ENCODE measurements at regions not wholly inside any gene's neighbourhood (a gene's known extent, or its start where the extent isn't known, plus 50 kb on each side); places are given as distances from the start of the nearest gene placed in this dataset.
A peak's percentile ranks its signal among the peaks of the same experiment; 100 is the strongest.

- H3K4me3 ChIP-seq, result no peak overlapping the region
- peak overlapping the region; percentile 23 for H3K27ac ChIP-seq
- H2AFZ ChIP-seq, result no peak overlapping the region
- WGBS (ENCODE audit: low lambda C conversion rate, missing lambda C conversion rate), result 36% methylated on average over 2 of the region's 2 CpGs
- H4K20me1 ChIP-seq (ENCODE audit: insufficient read depth, poor library complexity, severe bottlenecking), result no peaks in the 10 kb centered on the region
- TF ChIP-seq EZH2phosphoT487 (IDR thresholded peaks at IDR 0.05; ENCODE audit: low read depth, severe bottlenecking, unreplicated experiment) (no peak), EZH2 (IDR thresholded peaks at IDR 0.05; ENCODE audit: borderline replicate concordance) (no peak), CTCF (IDR thresholded peaks at IDR 0.05; ENCODE audit: poor library complexity) (no peak)
- H3K79me2 ChIP-seq, result no peaks in the 10 kb centered on the region
- no peaks in the 10 kb centered on the region for H3K9me2 ChIP-seq (replicated peaks; ENCODE audit: insufficient read depth)
- no peaks in the 10 kb centered on the region for H3K27me3 ChIP-seq
- peaks cover 6% of the 10 kb centered on the region for H3K4me1 ChIP-seq (ENCODE audit: insufficient read depth)
- H3K36me3 ChIP-seq (replicated peaks; ENCODE audit: insufficient read depth, low read depth), result no peaks in the 10 kb centered on the region
- H3K9me3 ChIP-seq (ENCODE audit: low read depth), result no peaks in the 10 kb centered on the region
- peak; percentile 31 for DNase-seq (ENCODE audit: low spot score)
- peak overlapping the region; percentile 51 for H3K4me2 ChIP-seq
Observed at GRCh38 chr4:147050356-147050765, 104.7 kb upstream of the TTC29 start.

- 70% methylated on average over 2 of the region's 2 CpGs for WGBS (ENCODE audit: low lambda C conversion rate, missing lambda C conversion rate)
- Histone ChIP-seq H3K36me3 (replicated peaks; ENCODE audit: insufficient read depth, low read depth) (no peaks in the 10 kb centered on the region), H3K9me3 (ENCODE audit: low read depth) (no peaks in the 10 kb centered on the region), H3K9me2 (replicated peaks; ENCODE audit: insufficient read depth) (no peaks in the 10 kb centered on the region), H3K4me3 (no peak overlapping the region), H3K79me2 (no peaks in the 10 kb centered on the region), H2AFZ (no peak overlapping the region), H4K20me1 (ENCODE audit: insufficient read depth, poor library complexity, severe bottlenecking) (no peaks in the 10 kb centered on the region), H3K27me3 (no peaks in the 10 kb centered on the region), H3K27ac (no peak overlapping the region), H3K4me1 (ENCODE audit: insufficient read depth) (peaks cover 6% of the 10 kb centered on the region), H3K4me2 (no peak overlapping the region)
- TF ChIP-seq EZH2 (IDR thresholded peaks at IDR 0.05; ENCODE audit: borderline replicate concordance) (no peak), CTCF (IDR thresholded peaks at IDR 0.05; ENCODE audit: poor library complexity) (no peak), EZH2phosphoT487 (IDR thresholded peaks at IDR 0.05; ENCODE audit: low read depth, severe bottlenecking, unreplicated experiment) (no peak)
- DNase-seq (ENCODE audit: low spot score), result no peak
Observed at GRCh38 chr4:147052361-147052760, 106.7 kb upstream of the TTC29 start.

- no peaks in the 10 kb centered on the region for H3K27me3 ChIP-seq
- no peaks in the 10 kb centered on the region for H3K36me3 ChIP-seq (replicated peaks; ENCODE audit: insufficient read depth, low read depth)
- H4K20me1 ChIP-seq (ENCODE audit: insufficient read depth, poor library complexity, severe bottlenecking), result no peaks in the 10 kb centered on the region
- no peak overlapping the region for H2AFZ ChIP-seq
- no peaks in the 10 kb centered on the region for H3K79me2 ChIP-seq
- WGBS (ENCODE audit: low lambda C conversion rate, missing lambda C conversion rate), result 59% methylated on average over 2 of the region's 2 CpGs
- no peak for DNase-seq (ENCODE audit: low spot score)
- TF ChIP-seq CTCF (IDR thresholded peaks at IDR 0.05; ENCODE audit: poor library complexity) (no peak), EZH2phosphoT487 (IDR thresholded peaks at IDR 0.05; ENCODE audit: low read depth, severe bottlenecking, unreplicated experiment) (no peak), EZH2 (IDR thresholded peaks at IDR 0.05; ENCODE audit: borderline replicate concordance) (no peak)
- no peaks in the 10 kb centered on the region for H3K9me3 ChIP-seq (ENCODE audit: low read depth)
- H3K4me3 ChIP-seq, result no peak overlapping the region
- H3K4me1 ChIP-seq (ENCODE audit: insufficient read depth), result peaks cover 6% of the 10 kb centered on the region
- no peak overlapping the region for H3K27ac ChIP-seq
- no peak overlapping the region for H3K4me2 ChIP-seq
- H3K9me2 ChIP-seq (replicated peaks; ENCODE audit: insufficient read depth), result no peaks in the 10 kb centered on the region
Observed at GRCh38 chr4:147054228-147054872, 108.7 kb upstream of the TTC29 start.
